Small intestine (tissue), 7 donors: ENCODE measurements at regions not wholly inside any gene's neighbourhood (a gene's known extent, or its start where the extent isn't known, plus 50 kb on each side); places are given as distances from the start of the nearest gene placed in this dataset.

Source experiments
- DNase-seq, 2 donors: peaks; one replicate each; pipeline versions ENCODE4 v3.0.0 to v3.0.0-alpha.2; 2013
- FAIRE-seq: peaks from 2 replicates; lab custom pipeline; 2012; peaks lifted over from hg19 to GRCh38; lab: Jason Lieb, UNC
- H3K27ac ChIP-seq, 3 donors: one replicate each; pipeline ENCODE4 v1.5.1; 2013; ENCODE audit warnings: low read length in 2 of 3, mild to moderate bottlenecking in 2 of 3, control low read depth in 1 of 3, inconsistent platforms in 1 of 3, low read depth in 1 of 3, moderate library complexity in 1 of 3
- H3K27me3 ChIP-seq, 3 donors: one replicate each; pipeline ENCODE4 v1.6.1; 2013; ENCODE audit warnings: low read length in 3 of 3, inconsistent platforms in 1 of 3; ENCODE audit not compliant: control insufficient read depth in 3 of 3, insufficient read depth in 3 of 3
- H3K36me3 ChIP-seq, 3 donors: one replicate each; pipeline ENCODE4 v1.6.1; 2013; ENCODE audit warnings: low read length in 3 of 3, inconsistent platforms in 1 of 3, low read depth in 1 of 3, mild to moderate bottlenecking in 1 of 3, moderate library complexity in 1 of 3; ENCODE audit not compliant: control insufficient read depth in 3 of 3, insufficient read depth in 2 of 3
- H3K4me1 ChIP-seq, 3 donors: one replicate each; pipeline ENCODE4 v1.6.1; 2013; ENCODE audit warnings: low read length in 2 of 3, inconsistent platforms in 1 of 3, low read depth in 1 of 3, mild to moderate bottlenecking in 1 of 3, moderate library complexity in 1 of 3; ENCODE audit not compliant: control insufficient read depth in 3 of 3, insufficient read depth in 2 of 3
- H3K4me3 ChIP-seq, 3 donors: one replicate each; pipeline ENCODE4 v1.5.1; 2013; ENCODE audit warnings: low read length in 3 of 3, control low read depth in 1 of 3, inconsistent platforms in 1 of 3, low read depth in 1 of 3, mild to moderate bottlenecking in 1 of 3, moderate library complexity in 1 of 3
- H3K9me3 ChIP-seq, 2 donors: one replicate each; pipeline ENCODE4 v1.6.1; 2013; ENCODE audit warnings: low read depth in 1 of 2, low read length in 1 of 2; ENCODE audit not compliant: control insufficient read depth in 2 of 2, insufficient read depth in 1 of 2
- WGBS, 3 donors: extraction: QIAGEN DNeasy Blood & Tissue Kit; methylation state at CpG; one replicate each; pipeline ENCODE4 v1.1.7; 2013; 5-methylcytosine and 5-hydroxymethylcytosine counted together
- donor health status: healthy with polysubstance abuse.
- donor health status: control.
- donor health status: control.
- donor health status: Bipolar disorder and iron deficiency.
- donor health status: healthy.

DNA sequence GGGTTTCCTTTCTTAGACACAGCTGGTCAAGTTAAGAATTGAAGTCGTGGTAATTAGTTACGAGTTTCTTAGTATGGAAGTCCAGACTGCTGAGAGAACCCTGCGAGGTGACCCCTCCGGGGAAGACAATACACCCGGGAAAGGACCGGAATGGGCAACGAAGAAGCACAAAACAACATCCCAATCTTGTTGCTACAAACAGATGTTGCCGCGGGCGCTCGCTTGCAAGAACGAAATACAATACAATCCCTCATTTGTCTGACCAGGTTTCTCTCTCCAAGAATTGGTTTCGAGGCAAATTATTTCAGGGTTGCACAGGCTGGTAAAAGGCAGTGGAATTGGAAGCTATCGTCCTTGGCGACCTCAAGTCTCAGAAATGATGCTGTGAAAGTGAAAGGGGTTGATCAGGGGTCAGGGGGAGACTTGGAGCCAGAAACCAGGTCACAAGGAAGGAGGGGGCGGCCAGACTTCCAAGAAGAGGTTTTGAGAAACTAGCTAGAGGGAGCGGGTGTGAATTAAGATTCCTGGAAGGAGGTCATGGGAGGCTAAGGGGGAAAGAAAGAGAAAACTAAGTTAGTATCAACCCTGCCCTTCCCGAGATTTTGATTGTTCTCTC, 401.9 kb downstream of the HRH4 start:
- WGBS, 3 donors: 60 to 82% (median 72%) methylated on average over 18 of the region's 18 CpGs
- H3K4me3 ChIP-seq: no peak overlapping the region
- peaks cover 0 to under 1% (median 0%) of the 10 kb centered on the region in 3 donors for H3K27me3 ChIP-seq
- FAIRE-seq (no peak), DNase-seq (no peak)
- H3K4me1 ChIP-seq: peaks cover 2 to 4% (median 4%) of the 10 kb centered on the region in 3 donors
- H3K36me3 ChIP-seq: no peaks in the 10 kb centered on the region
- no peak overlapping the region for H3K27ac ChIP-seq
- peaks cover 0 to 6% of the 10 kb centered on the region in 2 donors for H3K9me3 ChIP-seq

DNA sequence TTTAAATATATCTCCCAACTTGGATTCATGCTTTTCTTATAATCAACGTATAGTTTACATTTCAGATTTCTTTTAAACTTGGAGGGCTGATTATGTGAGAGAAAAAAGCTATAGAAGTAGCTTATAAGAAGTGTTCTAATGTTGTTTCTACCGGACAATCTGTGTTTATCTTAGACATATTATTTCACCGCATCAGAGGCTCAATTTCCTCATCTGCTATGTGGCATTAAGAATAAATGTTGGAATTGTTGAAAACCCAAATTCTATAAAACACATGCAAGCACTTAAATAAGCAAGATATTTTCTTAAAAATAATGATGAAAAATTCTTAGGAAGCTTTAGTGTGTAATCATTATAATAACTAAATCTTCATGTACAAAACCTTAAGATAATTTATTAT, 407.9 kb downstream of the HRH4 start:
- Histone ChIP-seq H3K4me1 (peaks cover 0 to 6% (median 2%) of the 10 kb centered on the region in 3 donors), H3K27ac (no peak overlapping the region), H3K27me3 (no peaks in the 10 kb centered on the region), H3K9me3 (peaks cover 0 to 6% of the 10 kb centered on the region in 2 donors), H3K36me3 (no peaks in the 10 kb centered on the region), H3K4me3 (no peak overlapping the region)
- 51 to 59% (median 52%) methylated on average over 3 of the region's 3 CpGs for WGBS, 3 donors
- no peak for DNase-seq
- FAIRE-seq: no peak

DNA sequence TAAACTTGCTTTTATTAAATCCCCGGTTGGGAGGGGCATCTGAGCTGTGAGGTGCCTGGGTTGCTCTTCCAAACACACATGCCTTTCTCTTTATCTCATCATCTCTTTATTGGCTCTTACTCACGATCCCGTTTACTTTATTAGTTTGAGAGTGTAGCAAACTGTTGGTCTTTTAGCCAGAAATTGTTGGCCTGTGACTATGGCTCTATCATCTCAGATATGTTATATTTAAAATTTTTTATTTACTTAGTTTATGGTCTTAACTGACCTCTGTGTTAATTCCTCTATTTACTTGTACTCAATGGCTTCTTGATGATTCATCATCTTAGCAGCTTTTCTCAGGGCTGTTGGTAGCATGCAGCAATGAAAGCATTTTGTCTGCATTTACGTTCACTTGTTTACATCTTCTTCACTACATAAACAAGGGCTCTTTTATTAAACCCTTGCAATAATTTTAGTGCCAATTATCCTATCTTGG, 408.4 kb downstream of the HRH4 start:
- DNase-seq: peak; percentile 13 to 50
- no peak for FAIRE-seq
- Histone ChIP-seq H3K9me3 (peaks cover 0 to 6% of the 10 kb centered on the region in 2 donors), H3K27me3 (no peaks in the 10 kb centered on the region), H3K27ac (no peak overlapping the region), H3K36me3 (no peaks in the 10 kb centered on the region), H3K4me1 (peaks cover 0 to 6% (median 2%) of the 10 kb centered on the region in 3 donors), H3K4me3 (no peak overlapping the region)
- WGBS, 3 donors: 6 to 37% (median 21%) methylated on average over 4 of the region's 4 CpGs

DNA sequence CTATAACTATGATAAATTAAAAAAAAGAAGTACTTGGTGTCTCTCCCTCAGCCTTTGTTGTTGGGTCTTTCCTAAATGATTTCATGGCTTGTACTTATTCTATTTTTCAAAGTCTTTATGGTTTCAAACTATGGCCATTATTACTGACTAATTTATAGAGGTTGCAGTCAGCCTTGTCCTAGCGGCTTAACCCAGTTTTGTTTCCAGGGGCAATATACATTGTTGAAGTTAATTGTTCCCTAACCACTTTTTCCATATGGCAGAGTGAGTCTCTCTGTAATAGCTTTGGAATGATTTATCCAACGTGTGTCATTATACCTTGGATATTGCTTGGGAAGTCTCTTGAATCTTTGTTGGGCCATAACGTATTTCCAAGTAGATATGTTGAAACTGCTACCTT, 408.8 kb downstream of the HRH4 start:
- H3K27ac ChIP-seq: no peak overlapping the region
- no peak overlapping the region for H3K4me3 ChIP-seq
- no peaks in the 10 kb centered on the region for H3K27me3 ChIP-seq
- H3K36me3 ChIP-seq: no peaks in the 10 kb centered on the region
- 39 to 64% (median 58%) methylated on average over 3 of the region's 3 CpGs for WGBS, 3 donors
- FAIRE-seq: no peak
- no peak for DNase-seq
- peaks cover 0 to 6% (median 2%) of the 10 kb centered on the region in 3 donors for H3K4me1 ChIP-seq
- peaks cover 0 to 6% of the 10 kb centered on the region in 2 donors for H3K9me3 ChIP-seq

- FAIRE-seq: no peak
Observed at GRCh38 chr18:24875286-24875685, 414.8 kb downstream of the HRH4 start.

DNA sequence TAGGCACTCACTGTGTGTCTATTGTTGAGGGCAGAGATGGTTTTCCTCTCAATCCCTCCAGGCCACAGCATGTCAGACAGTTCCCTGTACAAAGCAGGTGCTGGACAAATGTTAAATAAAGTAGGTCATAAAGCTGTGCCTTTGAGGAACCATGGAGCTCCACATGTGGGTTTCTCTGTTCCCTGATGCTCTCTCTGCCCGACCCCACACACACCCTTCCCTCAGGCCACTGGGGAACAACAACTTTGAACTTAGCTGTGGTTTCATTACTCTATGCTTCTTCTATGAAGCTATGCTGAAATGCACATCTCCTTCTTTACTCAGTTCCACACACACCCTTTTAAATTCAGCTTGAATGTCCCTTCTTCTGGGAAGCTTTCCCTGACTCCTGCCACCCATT, 415.3 kb downstream of the HRH4 start:
- Histone ChIP-seq H3K27me3 (peaks cover 0 to 1% (median 0%) of the 10 kb centered on the region in 3 donors), H3K27ac (no peak overlapping the region), H3K4me1 (no peaks in the 10 kb centered on the region), H3K36me3 (no peaks in the 10 kb centered on the region), H3K4me3 (no peak overlapping the region), H3K9me3 (peaks cover 0 to 4% of the 10 kb centered on the region in 2 donors)
- DNase-seq (no peak), FAIRE-seq (no peak)
- 19 to 47% (median 32%) methylated on average over 1 of the region's 1 CpG for WGBS, 3 donors

More at GRCh38 chr18:24875286-24875685, 414.8 kb downstream of the HRH4 start:
- peaks cover 0 to 4% of the 10 kb centered on the region in 2 donors for H3K9me3 ChIP-seq
- H3K4me3 ChIP-seq: no peak overlapping the region
- DNase-seq: no peak
- no peaks in the 10 kb centered on the region for H3K36me3 ChIP-seq
- H3K27ac ChIP-seq: no peak overlapping the region
- H3K27me3 ChIP-seq: peaks cover 0 to 1% (median 0%) of the 10 kb centered on the region in 3 donors
- WGBS, 3 donors: 84 to 90% (median 84%) methylated on average over 3 of the region's 3 CpGs
- H3K4me1 ChIP-seq: no peaks in the 10 kb centered on the region

- Histone ChIP-seq H3K36me3 (no peaks in the 10 kb centered on the region), H3K27me3 (peaks cover 0 to 1% (median 0%) of the 10 kb centered on the region in 3 donors), H3K27ac (no peak overlapping the region), H3K9me3 (peaks cover 0 to 4% of the 10 kb centered on the region in 2 donors), H3K4me3 (no peak overlapping the region), H3K4me1 (no peaks in the 10 kb centered on the region)
- 85 to 90% (median 89%) methylated on average over 5 of the region's 5 CpGs for WGBS, 3 donors
- DNase-seq (no peak), FAIRE-seq (no peak)
Observed at GRCh38 chr18:24876266-24876665, 415.8 kb downstream of the HRH4 start.

GRCh38 chr18:24877066-24877465, 416.6 kb downstream of the HRH4 start:
- FAIRE-seq: no peak
- Histone ChIP-seq H3K36me3 (no peaks in the 10 kb centered on the region), H3K9me3 (peaks cover 0 to 4% of the 10 kb centered on the region in 2 donors), H3K27me3 (peaks cover 0 to 1% (median 0%) of the 10 kb centered on the region in 3 donors), H3K4me3 (no peak overlapping the region), H3K4me1 (no peaks in the 10 kb centered on the region), H3K27ac (no peak overlapping the region)
- WGBS, 3 donors: 72 to 81% (median 76%) methylated on average over 5 of the region's 5 CpGs
- no peak for DNase-seq
